ENCODE measurements at regions not wholly inside any gene's neighbourhood (a gene's known extent, or its start where the extent isn't known, plus 50 kb on each side); places are given as distances from the start of the nearest gene placed in this dataset.

DNA sequence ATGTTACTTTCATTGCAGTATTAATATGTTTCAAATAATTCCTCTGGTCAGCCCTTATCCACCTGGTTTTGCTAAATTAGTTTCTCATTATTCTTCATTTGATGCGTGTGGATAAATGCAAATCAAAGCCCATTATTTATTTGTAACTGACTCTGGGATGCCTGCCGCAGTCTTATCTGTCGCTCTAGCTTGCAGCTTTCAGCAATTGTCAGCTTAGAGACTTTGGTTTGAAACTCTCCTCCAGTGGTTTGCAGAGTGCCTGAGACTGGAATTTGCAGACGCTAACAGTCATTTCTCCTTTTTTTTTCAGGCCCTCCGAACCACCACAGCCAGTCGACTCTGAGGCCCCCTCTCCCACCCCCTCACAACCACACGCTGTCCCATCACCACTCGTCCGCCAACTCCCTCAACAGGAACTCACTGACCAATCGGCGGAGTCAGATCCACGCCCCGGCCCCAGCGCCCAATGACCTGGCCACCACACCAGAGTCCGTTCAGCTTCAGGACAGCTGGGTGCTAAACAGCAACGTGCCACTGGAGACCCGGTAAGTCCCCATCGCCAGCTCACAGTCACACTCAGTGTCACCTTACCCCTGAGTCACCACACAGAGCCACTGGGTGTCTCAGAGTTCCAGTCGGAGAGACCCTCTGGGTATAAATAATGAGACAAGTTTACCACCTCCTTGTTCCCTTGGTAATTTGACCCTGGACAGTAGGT is 339.0 kb upstream of the WWC1 start:
- DNase-seq = no peak

GRCh38 chr5:167953151-167953798 is 338.2 kb upstream of the WWC1 start:
- DNase-seq = no peak

- no peak for DNase-seq
Observed at GRCh38 chr5:167961731-167962130, 329.7 kb upstream of the WWC1 start.

DNA sequence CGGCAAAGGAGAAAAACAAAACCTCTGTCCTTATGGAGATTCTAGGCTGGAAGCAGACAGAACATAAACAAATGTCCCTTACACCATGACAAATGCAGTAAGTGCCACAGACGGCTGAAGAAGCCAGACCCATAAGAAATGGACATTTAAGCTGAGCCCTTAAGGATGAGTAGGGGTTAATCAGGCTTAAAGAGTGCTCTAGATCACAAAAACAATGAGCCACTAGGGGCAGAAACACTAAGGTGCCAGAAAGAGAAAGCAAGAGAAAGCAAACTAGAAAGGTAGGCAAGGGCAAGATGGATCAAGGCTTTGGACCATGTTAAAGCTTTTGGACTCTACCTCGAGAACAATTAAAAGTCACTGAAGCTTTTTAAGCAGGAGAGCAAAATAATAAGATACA is 326.9 kb upstream of the WWC1 start:
- DNase-seq = no peak

DNA sequence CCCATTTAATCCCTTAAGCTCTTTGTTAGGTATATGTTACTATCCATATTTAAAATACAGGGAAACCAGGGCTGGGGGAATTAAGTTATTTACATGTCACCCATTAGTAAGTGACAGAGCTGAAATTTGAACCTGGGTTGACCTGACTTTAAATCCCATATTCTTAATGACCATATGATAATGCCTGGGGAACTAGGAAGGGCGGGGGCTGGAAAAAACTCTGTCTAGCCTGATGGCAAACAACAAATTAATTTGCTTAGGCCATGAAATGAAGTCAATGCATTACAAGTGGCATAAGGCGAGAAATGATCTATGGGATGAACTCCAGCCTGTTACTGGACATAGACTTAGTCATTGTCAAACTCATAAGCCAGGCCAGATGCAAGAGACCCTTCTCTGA is 325.7 kb upstream of the WWC1 start:
- no peak for DNase-seq

DNA sequence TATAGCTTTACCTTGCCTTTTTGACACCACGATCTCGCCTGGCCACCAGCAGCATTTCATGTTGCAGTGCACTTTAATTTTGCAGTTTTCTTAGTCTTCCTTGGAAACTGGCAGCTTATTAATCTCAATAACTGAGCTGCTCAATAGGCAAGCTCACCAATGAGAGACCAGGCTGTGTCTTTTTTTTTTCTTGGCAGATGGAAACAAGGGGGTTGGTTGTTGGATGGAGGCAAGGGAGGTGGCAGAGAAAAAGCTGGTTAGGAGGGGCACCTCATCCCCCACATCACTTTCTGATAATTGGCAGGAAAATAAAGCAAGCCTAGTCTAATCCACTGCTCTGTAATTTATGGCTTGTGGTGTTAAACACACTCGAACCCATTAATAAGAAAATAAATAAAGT is 324.5 kb upstream of the WWC1 start:
- no peak for DNase-seq

GRCh38 chr5:167967494-167968177 is 323.8 kb upstream of the WWC1 start:
- no peak for DNase-seq

GRCh38 chr5:167968837-167969236 is 322.6 kb upstream of the WWC1 start:
- DNase-seq = no peak

GRCh38 chr5:167969998-167970397 is 321.4 kb upstream of the WWC1 start:
- DNase-seq = no peak

- no peak for DNase-seq
Observed at GRCh38 chr5:167971706-167972105, 319.7 kb upstream of the WWC1 start.

- DNase-seq = no peak
Observed at GRCh38 chr5:167973126-167973525, 318.3 kb upstream of the WWC1 start.

- no peak for DNase-seq
Observed at GRCh38 chr5:167984951-167985350, 306.5 kb upstream of the WWC1 start.

DNA sequence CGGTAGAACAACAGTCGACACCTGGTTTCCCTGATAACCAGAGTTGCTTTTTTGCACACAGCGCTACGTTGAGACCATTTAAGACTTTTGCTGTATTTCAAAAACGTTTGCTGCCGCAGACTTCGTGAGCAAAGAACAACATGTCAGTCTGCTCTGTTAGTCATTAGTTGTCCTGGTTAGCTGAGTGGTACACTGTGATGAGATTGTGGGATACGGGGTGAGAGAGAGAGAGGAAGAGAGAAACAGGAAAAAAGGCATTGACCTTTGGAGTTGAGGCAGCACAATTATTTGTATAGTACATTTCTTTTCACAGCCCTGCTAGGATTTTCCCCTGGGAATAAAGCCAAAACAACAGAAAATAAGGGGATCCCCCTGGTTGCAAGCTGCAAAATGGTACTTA is 306.1 kb upstream of the WWC1 start:
- no peak for DNase-seq

- DNase-seq = no peak
Observed at GRCh38 chr5:167987490-167988280, 303.8 kb upstream of the WWC1 start.

DNA sequence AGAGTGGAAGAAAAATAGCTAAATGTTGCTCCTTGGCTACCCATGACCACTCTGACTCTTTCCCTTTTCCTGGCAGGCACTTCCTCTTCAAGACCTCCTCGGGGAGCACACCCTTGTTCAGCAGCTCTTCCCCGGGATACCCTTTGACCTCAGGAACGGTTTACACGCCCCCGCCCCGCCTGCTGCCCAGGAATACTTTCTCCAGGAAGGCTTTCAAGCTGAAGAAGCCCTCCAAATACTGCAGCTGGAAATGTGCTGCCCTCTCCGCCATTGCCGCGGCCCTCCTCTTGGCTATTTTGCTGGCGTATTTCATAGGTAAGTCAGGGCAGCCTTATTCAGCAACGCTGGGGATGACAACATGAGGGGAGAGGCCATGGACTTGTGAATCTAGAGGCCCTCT is 298.6 kb upstream of the WWC1 start:
- no peak for DNase-seq

GRCh38 chr5:167993771-167994170 is 297.7 kb upstream of the WWC1 start:
- DNase-seq = no peak

DNA sequence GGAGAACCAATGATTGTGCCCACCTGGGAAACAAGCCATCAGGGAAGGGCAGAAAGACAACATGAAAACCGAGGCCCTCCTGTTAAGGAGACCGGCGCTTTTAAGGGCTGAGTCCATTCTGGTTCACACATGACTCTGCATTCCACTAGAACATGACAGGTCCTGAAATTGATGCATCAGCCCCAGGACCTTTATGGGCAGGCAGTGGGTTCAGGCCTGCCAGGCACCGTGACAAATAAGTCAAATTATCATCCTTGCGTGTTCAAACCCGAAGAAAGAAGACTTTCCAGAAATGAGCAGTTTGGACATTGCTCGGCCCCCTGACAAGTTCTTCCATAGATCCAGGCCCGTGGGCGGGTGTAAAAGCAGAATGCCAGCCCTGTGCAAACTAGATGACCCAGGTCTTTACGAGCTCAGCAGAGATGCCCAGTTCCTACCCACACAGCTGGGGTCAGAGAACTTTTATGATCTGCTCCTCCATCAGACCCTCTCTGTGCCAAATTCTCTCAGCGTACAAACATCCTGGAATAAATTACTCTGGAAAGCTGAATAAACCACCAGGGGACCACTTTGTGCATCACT is 295.5 kb upstream of the WWC1 start:
- DNase-seq = no peak

GRCh38 chr5:167998148-167998767 is 293.2 kb upstream of the WWC1 start:
- no peak for DNase-seq

DNA sequence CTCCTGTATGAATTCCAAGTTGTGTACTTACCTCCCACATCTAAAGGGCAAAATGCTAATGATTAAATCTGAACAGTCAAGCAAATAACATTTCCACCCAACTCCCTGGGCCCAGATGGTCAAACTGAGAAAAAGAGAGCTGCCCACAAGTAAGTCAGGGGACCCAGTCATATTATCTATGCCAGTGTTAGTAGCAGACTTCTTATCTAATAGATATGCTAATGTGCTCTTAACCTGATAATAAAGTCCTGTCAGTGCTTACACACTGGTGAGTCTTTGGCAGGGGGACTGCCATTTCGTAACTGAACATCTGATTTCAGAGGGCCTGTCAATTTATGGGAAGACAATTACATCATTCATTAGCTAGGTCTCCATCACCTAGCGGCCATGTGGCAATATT is 292.3 kb upstream of the WWC1 start:
- no peak for DNase-seq

DNA sequence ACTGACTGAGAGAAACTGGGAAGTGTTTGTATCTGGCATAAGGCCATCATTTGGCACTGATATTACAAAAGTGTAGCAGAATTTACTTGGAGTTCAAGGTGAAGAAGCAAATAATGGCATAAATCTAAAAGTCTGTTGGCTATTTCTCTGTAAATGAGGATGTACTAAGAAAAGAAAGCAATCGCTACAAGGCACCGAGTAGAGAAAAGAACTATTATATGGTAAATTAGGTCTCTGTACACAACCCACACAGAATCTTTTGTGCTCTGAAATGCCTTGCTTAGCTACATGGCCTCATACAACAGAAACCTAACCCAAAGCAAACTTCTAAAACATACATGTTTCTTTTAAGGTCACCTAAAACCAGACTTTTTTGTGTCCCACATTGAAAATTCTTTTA is 290.1 kb upstream of the WWC1 start:
- DNase-seq = peak; percentile 4

DNA sequence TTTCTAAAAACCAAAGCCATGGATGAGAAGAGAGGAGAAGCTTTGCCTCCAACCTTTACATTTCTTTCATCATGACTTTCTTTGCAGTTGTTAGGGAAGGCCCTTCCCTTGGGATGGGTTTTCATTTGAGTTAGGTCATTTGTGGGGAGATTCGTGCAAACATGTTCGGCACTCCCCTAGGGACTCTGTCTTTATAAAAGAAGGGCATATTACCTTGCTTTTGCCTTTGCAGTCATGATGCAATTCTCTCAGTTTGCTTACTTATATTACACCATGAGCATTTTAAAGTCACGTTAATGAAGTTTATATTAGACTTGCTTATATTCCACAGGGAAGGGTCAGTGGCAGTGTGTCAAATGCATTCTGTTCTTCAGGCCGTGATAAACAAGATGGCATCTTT is 289.3 kb upstream of the WWC1 start:
- DNase-seq = no peak

DNA sequence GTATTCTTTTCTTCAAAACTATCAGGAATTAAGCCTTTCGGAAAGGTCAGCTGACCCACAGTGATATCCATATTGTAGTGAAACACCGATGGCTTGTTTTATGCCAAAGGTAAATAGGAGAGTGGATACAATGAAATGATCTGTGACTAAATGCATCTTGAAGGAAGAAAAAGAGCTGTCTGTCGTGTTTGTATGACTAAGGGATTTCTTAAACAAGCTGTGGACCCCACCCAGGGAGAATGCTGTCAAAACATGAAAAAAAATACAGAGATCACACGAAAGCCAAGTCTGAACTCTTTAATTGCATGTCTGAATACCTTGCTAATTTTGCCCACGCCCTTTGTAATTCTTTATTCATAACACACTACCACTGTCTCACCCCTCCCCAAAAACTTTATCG is 286.4 kb upstream of the WWC1 start:
- no peak for DNase-seq

- DNase-seq = no peak
Observed at GRCh38 chr5:168005936-168006335, 285.5 kb upstream of the WWC1 start.

All from midbrain (tissue), 1 donor.